LHCN-M2 (cell line): ENCODE measurements at regions not wholly inside any gene's neighbourhood (a gene's known extent, or its start where the extent isn't known, plus 50 kb on each side); places are given as distances from the start of the nearest gene placed in this dataset.
A peak's percentile ranks its signal among the peaks of the same experiment; 100 is the strongest.
"Not testable (repeated sequence)": the region's sequence is repeated elsewhere in the genome, so short reads cannot be mapped to it uniquely, and the experiment has no call there.

Experiments
- DNase-seq: peaks from one replicate; pipeline ENCODE4 v3.0.0-alpha.2; 2012; ENCODE audit warnings: low read depth

- no peak for DNase-seq
These were observed 85.2 kb downstream of the FDX1 start for GRCh38 chr11:110514967-110515366.

- not testable (repeated sequence) for DNase-seq
These were observed 87.6 kb downstream of the FDX1 start for GRCh38 chr11:110517381-110517780.

- DNase-seq = peak; percentile 45
These were observed 89.2 kb downstream of the FDX1 start for GRCh38 chr11:110518809-110519514.

GRCh38 chr11:110519796-110520195 lies 90.0 kb downstream of the FDX1 start:
- DNase-seq = no peak

GRCh38 chr11:110522471-110522870 lies 92.7 kb downstream of the FDX1 start:
- no peak for DNase-seq

- peak; percentile 92 for DNase-seq
These were observed 94.5 kb downstream of the FDX1 start for GRCh38 chr11:110524238-110524637.

GRCh38 chr11:110525883-110526282 lies 96.1 kb downstream of the FDX1 start:
- DNase-seq = peak; percentile 82

- DNase-seq = no peak
These were observed 96.6 kb downstream of the FDX1 start for GRCh38 chr11:110526323-110526722.
